GM18861 (cell line): ENCODE measurements at regions not wholly inside any gene's neighbourhood (a gene's known extent, or its start where the extent isn't known, plus 50 kb on each side); places are given as distances from the start of the nearest gene placed in this dataset.
"Not testable (repeated sequence)": the region's sequence is repeated elsewhere in the genome, so short reads cannot be mapped to it uniquely, and the experiment has no call there.

Experiments
- ATAC-seq: cut with Tn5 transposase; IDR thresholded peaks from one replicate; pipeline ENCODE4 v1.9.1; 2021; ENCODE audit not compliant: unreplicated experiment

GRCh38 chr12:14207905-14208551 is 157.5 kb upstream of the ATF7IP start:
- ATAC-seq: no peak

DNA sequence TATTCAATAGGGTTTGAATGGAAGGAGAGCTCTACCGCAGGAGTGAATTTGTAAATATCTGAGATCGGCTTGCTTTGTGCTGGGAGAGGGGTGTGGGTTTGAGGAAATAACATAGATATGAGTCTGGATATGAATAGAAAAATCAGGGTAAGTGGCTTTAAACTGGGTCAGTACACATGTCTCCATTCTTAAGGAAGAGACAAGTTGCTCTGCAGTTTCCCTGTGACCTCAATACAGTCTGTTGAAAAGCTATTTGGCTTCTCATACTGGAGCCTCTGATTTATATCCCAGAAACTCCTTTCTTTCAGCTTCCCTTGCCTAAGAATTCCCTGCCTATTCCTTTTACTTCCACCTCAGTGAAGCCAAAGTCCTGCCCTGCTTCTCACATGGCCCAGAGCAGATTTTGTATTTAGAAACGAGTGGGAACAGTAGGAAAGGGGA is 153.5 kb upstream of the ATF7IP start:
- no peak for ATAC-seq

DNA sequence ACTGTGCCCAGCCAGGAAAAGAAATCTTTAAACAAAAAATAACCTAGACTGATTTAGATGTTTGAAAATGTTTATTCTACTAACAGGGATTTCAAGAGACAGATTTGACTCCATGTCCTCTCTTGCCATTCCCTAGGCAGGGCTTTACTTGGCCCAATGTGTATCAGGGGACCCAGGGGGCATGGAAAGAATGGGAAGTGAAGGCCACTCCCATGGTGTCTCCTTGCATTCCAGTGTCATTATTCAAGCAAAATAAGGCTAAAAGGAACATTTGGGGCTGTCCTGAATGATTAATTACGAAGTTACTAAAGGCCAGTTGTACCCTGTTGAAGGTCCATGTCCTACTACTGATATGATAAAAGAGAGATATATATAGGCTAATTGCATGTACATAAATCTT is 151.9 kb upstream of the ATF7IP start:
- no peak for ATAC-seq

DNA sequence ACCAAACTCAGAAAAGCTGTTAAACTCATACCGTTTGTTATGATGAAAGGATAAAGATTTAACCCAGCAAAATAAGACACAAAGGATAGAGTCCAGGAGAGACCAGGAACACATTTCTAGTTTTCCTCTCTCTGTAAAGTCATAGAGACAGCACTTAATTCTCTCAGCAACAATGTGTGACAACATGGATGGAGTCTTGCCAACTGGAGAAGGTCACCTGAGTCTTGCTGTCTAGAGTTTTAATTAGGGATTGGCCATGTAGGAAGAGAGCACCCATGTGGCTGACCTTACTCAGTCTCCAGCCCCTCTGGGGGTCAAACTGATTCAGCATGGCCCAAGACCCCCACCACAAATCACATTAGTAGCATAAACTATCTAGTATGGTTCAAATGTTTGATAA is 151.0 kb upstream of the ATF7IP start:
- ATAC-seq: no peak

- not testable (repeated sequence) for ATAC-seq
Observed at GRCh38 chr12:14215949-14216348, 149.5 kb upstream of the ATF7IP start.

DNA sequence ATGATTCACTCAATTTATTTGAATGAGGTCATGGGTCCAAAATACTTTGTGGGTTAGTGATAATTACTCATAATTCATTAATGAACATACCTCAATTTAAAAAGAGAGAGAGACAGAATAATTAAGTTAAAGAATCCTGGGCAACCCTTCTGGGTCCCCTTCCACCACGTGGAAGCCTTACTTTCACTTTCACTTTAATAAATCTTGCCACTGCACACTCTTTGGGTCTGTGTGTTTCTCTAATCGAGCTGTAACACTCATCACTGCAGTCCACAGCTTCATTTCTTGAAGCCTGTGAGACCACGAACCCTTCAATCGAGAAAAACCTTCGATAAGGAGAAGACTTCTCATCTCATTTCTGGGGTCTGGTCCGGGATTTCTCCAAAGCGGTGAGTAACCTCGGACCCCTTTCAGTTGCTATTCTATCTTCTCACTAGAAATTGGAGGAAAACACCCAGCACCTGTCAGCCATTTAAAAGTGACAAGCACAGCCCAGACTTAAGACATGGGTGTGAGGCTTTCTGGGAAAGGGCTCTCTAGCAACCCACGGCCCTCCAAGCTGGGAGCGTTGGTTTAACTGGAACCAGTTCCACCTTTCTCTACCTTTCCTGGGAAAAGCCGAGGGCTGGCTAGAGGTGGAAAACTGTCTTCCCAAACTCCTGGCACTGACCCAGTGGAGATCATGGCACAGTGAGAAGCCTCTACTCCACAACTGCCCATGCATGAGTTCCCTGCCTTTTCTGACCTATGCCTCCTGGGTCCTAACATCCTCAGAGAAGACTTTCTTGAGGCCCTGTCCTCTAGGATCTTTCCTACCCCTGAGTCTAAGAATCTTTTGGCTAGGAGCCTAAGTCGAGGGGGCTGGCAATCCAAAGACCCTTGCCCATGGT is 148.8 kb upstream of the ATF7IP start:
- ATAC-seq: no peak

DNA sequence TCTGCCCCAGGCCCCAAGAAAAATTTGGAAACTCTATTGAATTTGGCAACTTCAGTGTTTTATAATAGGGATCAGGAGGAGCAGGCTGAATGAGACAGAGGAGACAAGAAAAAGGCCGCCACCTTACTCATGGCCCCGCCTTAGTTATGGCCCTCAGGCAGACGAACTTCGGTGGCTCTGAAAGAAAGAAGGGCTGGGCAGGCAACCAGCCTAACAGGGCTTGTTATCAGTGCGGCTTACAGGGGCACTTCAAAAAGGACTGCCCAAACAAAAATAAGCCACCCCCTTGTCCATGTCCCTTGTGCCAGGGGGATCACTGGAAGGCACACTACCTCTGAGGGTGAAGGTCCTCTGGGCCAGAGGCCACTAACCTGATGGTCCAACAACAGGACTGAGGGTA is 146.3 kb upstream of the ATF7IP start:
- no peak for ATAC-seq

DNA sequence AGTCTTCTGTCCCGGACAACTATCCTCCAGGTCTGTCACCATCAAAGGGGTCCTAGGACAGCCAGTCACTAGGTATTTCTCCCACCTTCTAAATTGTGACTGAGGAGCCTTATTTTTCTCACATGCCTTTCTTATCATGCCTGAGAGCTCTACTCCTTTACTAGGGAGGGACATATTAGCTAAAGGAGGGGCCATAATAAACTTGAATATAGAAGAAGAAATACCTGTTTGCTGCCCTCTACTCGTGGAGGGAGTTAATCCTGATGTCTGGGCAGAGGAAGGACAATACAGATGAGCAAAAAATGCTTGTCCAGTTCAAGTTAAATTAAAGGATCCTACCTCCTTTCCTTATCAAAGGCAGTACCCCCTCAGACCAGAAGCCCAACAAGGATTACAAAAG is 145.8 kb upstream of the ATF7IP start:
- not testable (repeated sequence) for ATAC-seq

DNA sequence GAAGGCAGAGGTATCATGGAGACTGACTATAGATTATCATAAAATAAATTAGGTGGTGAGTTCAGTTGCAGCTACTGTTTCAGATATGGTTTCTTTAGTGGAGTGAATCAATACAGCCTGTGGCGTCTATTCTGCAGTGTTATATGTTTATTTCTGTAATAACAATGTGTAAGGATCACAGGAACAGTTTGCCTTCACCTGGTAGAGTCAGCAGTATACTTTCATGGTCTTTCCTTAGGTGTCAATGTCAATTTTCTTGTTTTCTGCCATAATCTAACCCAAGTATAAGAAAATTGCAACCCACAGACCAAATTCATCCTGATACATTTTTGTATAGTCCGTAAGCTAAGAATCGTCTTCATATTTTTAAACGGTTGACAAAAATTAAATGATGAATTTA is 140.4 kb upstream of the ATF7IP start:
- ATAC-seq: no peak

DNA sequence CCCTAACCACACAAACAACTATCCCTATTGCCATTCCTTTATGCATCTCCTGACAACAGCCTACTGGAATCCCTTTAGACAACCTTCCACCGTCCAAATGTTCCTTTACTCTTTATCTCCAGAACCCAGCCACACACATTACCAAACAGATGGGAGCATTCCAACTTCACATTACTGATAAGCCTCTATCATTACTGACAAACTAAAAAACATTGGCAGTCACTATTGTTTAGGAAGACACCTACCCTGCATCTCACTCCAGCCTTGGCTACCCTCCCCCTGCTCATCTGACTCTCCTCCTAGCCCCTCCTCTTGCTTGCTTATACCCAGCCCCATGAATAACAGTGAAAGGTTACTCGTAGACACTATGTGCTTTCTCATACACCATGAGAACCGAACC is 130.3 kb upstream of the ATF7IP start:
- ATAC-seq: not testable (repeated sequence)

- not testable (repeated sequence) for ATAC-seq
Observed at GRCh38 chr12:14236641-14237040, 128.8 kb upstream of the ATF7IP start.

DNA sequence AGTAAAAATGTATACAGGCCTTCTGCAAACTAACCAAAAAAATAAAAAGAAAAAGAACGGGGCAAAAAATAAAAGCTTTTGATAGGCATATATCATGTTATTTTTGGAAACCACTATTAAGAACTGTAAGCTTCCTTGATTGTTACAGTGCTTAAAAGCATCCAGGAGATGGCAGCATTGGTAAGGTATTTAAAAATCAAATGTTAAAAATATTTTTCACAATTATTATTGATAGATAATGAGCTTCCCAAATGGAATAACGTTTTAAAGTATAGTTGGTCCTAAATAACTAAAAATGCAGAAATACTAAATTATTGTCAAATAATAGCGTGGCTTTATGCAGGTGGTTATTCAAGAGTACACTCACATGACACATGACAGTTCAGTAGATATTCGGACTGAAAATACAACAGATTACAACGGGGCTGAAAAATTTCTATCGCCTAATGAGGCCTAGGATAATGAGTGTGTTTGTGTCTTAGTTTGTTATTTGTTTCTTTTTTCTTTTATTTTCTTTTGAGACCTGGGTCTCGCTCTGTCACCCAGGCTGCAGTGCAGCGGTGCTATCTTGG is 127.2 kb upstream of the ATF7IP start:
- ATAC-seq: no peak

DNA sequence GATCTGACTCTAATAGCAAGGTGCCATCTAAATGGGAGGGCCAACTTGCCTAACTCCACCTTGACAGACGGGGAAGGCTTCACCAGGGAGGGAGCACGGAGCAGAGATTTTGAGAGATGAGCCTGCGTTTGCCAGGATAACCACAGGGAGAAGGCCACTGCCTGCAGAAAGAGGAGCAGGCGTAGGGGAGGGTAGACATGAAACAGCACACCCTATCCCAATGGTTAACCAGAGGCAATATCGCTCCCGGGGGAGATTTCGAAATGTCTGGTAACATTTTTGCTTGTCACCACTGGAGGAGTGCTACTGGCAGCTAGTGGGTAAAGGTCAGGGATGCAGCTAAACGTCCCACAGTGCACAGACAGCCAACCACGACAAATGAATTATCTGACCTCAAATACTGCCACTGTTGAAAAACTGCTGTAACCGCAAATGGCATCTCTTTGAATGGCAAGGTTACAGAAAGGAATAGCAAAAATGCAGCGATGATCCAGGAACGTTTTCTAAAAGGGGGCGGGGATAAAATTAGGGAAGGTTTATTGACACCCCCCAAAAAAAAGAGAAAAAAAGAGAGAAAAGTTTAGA is 126.0 kb upstream of the ATF7IP start:
- peak; percentile 60 for ATAC-seq

GRCh38 chr12:14239935-14240872 is 125.3 kb upstream of the ATF7IP start:
- peak; percentile 36 for ATAC-seq

GRCh38 chr12:14240873-14241220 is 124.6 kb upstream of the ATF7IP start:
- ATAC-seq: no peak

DNA sequence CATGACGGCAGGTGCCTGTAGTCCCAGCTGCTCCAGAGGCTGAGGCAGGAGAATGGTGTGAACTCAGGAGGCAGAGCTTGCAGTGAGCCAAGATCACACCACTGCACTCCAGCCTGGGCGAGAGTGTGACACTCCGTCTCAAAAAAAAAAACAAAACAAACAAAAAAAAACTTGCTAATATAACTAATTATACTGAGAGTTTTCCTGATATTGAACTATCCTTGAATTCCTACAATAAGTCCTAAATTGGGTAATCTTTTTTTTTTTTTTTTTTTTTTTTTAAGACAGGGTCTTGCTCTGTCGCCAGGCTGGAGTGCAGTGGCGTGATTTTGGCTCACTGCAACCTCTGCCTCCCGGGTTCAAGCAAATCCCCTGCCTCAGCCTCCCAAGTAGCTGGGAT is 122.7 kb upstream of the ATF7IP start:
- ATAC-seq: not testable (repeated sequence)

- no peak for ATAC-seq
Observed at GRCh38 chr12:14243941-14244340, 121.5 kb upstream of the ATF7IP start.

- ATAC-seq: no peak
Observed at GRCh38 chr12:14244876-14245669, 120.4 kb upstream of the ATF7IP start.

GRCh38 chr12:14247166-14247565 is 118.3 kb upstream of the ATF7IP start:
- no peak for ATAC-seq

DNA sequence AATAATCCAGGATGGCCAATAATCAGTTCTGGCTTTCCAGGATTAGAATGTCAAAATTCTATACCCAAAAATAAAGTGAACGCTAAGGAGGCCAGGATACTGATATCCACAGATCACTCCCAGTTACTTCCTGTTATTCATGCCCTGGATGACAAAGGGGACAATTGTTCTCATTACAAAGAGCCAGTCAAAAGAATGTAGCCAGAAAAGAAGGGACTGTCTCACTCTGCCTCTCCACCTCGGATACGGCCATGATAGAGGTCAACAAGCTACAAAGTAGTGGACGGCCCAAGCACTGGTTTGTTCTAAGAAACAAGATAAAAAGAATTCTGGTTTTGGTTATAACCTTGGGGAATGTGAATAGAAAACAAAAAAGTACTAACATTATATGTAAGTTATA is 116.1 kb upstream of the ATF7IP start:
- no peak for ATAC-seq
